ENCODE measurements at regions not wholly inside any gene's neighbourhood (a gene's known extent, or its start where the extent isn't known, plus 50 kb on each side); places are given as distances from the start of the nearest gene placed in this dataset.

- DNase-seq (ENCODE audit: low read depth, low spot score) (peak; percentile 65), FAIRE-seq (peak; percentile 78)
- Histone ChIP-seq H3K4me1 (ENCODE audit: control insufficient read depth, extremely low read depth, insufficient read depth, low read length) (no peaks in the 10 kb centered on the region), H3K79me2 (ENCODE audit: control insufficient read depth, insufficient read depth, low read length) (no peaks in the 10 kb centered on the region), H2AFZ (ENCODE audit: low read depth, low read length) (no peak overlapping the region), H3K9me3 (replicated peaks; ENCODE audit: control insufficient read depth, insufficient read depth, low read length) (no peaks in the 10 kb centered on the region), H3K4me2 (ENCODE audit: insufficient read depth, low read length) (no peak overlapping the region), H3K36me3 (ENCODE audit: control insufficient read depth in 2 of 2, extremely low read depth in 1 of 2, insufficient read depth in 2 of 2, low read length in 2 of 2) (no peaks in the 10 kb centered on the region), H3K9me1 (replicated peaks; ENCODE audit: control insufficient read depth, extremely low read depth, insufficient read depth, low read length) (no peaks in the 10 kb centered on the region), H3K27me3 (ENCODE audit: control insufficient read depth in 2 of 2, insufficient read depth in 2 of 2, low read length in 2 of 2) (no peaks in the 10 kb centered on the region), H3K4me3 (replicated peaks in 1 of 3; ENCODE audit: insufficient read depth in 1 of 3, low read depth in 1 of 3, low read length in 3 of 3) (no peak overlapping the region), H3K27ac (ENCODE audit: insufficient read depth, low read depth, low read length) (no peak overlapping the region), H4K20me1 (replicated peaks; ENCODE audit: control insufficient read depth, extremely low read depth, insufficient read depth, low read length) (no peaks in the 10 kb centered on the region), H3K9ac (replicated peaks; ENCODE audit: extremely low read depth, insufficient read depth, low read length) (no peak overlapping the region)
- CTCF ChIA-PET = interaction anchor here (0.6 to 2.4 kb wide), 36 partner anchors 9 to 640 kb away, joined by 3 to 79 read pairs (median 3); no protein-coding TSS in a partner anchor
- TF ChIP-seq, protein P1, sequence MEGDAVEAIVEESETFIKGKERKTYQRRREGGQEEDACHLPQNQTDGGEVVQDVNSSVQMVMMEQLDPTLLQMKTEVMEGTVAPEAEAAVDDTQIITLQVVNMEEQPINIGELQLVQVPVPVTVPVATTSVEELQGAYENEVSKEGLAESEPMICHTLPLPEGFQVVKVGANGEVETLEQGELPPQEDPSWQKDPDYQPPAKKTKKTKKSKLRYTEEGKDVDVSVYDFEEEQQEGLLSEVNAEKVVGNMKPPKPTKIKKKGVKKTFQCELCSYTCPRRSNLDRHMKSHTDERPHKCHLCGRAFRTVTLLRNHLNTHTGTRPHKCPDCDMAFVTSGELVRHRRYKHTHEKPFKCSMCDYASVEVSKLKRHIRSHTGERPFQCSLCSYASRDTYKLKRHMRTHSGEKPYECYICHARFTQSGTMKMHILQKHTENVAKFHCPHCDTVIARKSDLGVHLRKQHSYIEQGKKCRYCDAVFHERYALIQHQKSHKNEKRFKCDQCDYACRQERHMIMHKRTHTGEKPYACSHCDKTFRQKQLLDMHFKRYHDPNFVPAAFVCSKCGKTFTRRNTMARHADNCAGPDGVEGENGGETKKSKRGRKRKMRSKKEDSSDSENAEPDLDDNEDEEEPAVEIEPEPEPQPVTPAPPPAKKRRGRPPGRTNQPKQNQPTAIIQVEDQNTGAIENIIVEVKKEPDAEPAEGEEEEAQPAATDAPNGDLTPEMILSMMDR (IDR thresholded peaks at IDR 0.05; ENCODE audit: extremely low read depth in 1 of 2, insufficient read depth in 1 of 2, low read depth in 1 of 2, low read length in 2 of 2) = peak; percentile 27 to 49
- TF ChIP-seq FOS (IDR thresholded peaks at IDR 0.05; ENCODE audit: borderline replicate concordance, insufficient read depth, low read length) = no peak
- POLR2A ChIA-PET = no interaction called here
- intact Hi-C loops (cut with micrococcal nuclease) (loop anchor here (1.0 to 2.0 kb wide), 3 partner anchors 350 to 614 kb away; no protein-coding TSS in a partner anchor), dilution Hi-C loops (cut with MboI; ENCODE audit: extremely low pct_ligation_motif_present, low sequenced_read_pairs) (no loop called here)
- BruUV-seq (replicated peaks) = no TSS peak
Measured at GRCh38 chr7:18320971-18321567, 174.5 kb upstream of the HDAC9 start.

GRCh38 chr7:18330548-18330947, 165.0 kb upstream of the HDAC9 start:
- Histone ChIP-seq H3K36me3 (ENCODE audit: control insufficient read depth in 2 of 2, extremely low read depth in 1 of 2, insufficient read depth in 2 of 2, low read length in 2 of 2) (no peaks in the 10 kb centered on the region), H3K4me1 (ENCODE audit: control insufficient read depth, extremely low read depth, insufficient read depth, low read length) (no peaks in the 10 kb centered on the region), H3K9ac (replicated peaks; ENCODE audit: extremely low read depth, insufficient read depth, low read length) (no peak overlapping the region), H3K9me3 (replicated peaks; ENCODE audit: control insufficient read depth, insufficient read depth, low read length) (no peaks in the 10 kb centered on the region), H2AFZ (ENCODE audit: low read depth, low read length) (no peak overlapping the region), H3K4me2 (ENCODE audit: insufficient read depth, low read length) (no peak overlapping the region), H3K4me3 (replicated peaks in 1 of 3; ENCODE audit: insufficient read depth in 1 of 3, low read depth in 1 of 3, low read length in 3 of 3) (no peak overlapping the region), H3K79me2 (ENCODE audit: control insufficient read depth, insufficient read depth, low read length) (no peaks in the 10 kb centered on the region), H3K27ac (ENCODE audit: insufficient read depth, low read depth, low read length) (no peak overlapping the region), H3K9me1 (replicated peaks; ENCODE audit: control insufficient read depth, extremely low read depth, insufficient read depth, low read length) (no peaks in the 10 kb centered on the region), H3K27me3 (ENCODE audit: control insufficient read depth in 2 of 2, insufficient read depth in 2 of 2, low read length in 2 of 2) (no peaks in the 10 kb centered on the region), H4K20me1 (replicated peaks; ENCODE audit: control insufficient read depth, extremely low read depth, insufficient read depth, low read length) (no peaks in the 10 kb centered on the region)
- intact Hi-C loops (cut with micrococcal nuclease) = no loop called here
- DNase-seq (ENCODE audit: low read depth, low spot score) (no peak), FAIRE-seq (no peak)
- CTCF ChIA-PET = interaction anchor here (1.3 to 1.7 kb wide), 3 partner anchors 9 to 560 kb away, joined by 3 to 6 read pairs (median 4); no protein-coding TSS in a partner anchor
- POLR2A ChIA-PET = no interaction called here
- dilution Hi-C loops (cut with MboI; ENCODE audit: extremely low pct_ligation_motif_present, low sequenced_read_pairs) = no loop called here
- BruUV-seq (replicated peaks) = no TSS peak
- TF ChIP-seq FOS (IDR thresholded peaks at IDR 0.05; ENCODE audit: borderline replicate concordance, insufficient read depth, low read length) (no peak), JUN (IDR thresholded peaks at IDR 0.05; ENCODE audit: borderline replicate concordance, insufficient read depth, insufficient read length, low read depth) (no peak), MYC (IDR thresholded peaks at IDR 0.05; ENCODE audit: low read depth, low read length) (no peak), POLR2A (IDR thresholded peaks at IDR 0.05; ENCODE audit: low read depth, low read length) (no peak), POLR2AphosphoS5 (IDR thresholded peaks at IDR 0.05; ENCODE audit: insufficient read depth, low read depth, low read length) (no peak), EZH2 (IDR thresholded peaks at IDR 0.05; ENCODE audit: borderline replicate concordance, low read depth, low read length, severe bottlenecking) (no peak), GATA2 (IDR thresholded peaks at IDR 0.05; ENCODE audit: insufficient read depth, insufficient read length, low read depth, low read length) (no peak)
- TF ChIP-seq, protein P2, sequence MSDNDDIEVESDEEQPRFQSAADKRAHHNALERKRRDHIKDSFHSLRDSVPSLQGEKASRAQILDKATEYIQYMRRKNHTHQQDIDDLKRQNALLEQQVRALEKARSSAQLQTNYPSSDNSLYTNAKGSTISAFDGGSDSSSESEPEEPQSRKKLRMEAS (IDR thresholded peaks at IDR 0.05; ENCODE audit: insufficient read depth, insufficient read length) = no peak
- TF ChIP-seq, protein P1 (IDR thresholded peaks at IDR 0.05; ENCODE audit: extremely low read depth in 1 of 2, insufficient read depth in 1 of 2, low read depth in 1 of 2, low read length in 2 of 2) = no peak

All from endothelial cell of umbilical vein (primary cell).